SU-DHL-6 (cell line): ENCODE measurements at regions not wholly inside any gene's neighbourhood (a gene's known extent, or its start where the extent isn't known, plus 50 kb on each side); places are given as distances from the start of the nearest gene placed in this dataset.

ENCODE experiments used
- H2AFZ ChIP-seq: fragments of 200-600 bp; sonication (generic); 2 replicates; pipeline ENCODE4 v1.6.1; 2014; ENCODE audit warnings: low read depth, mild to moderate bottlenecking, moderate library complexity, mixed read lengths, antibody characterized with exemption, low read length; ENCODE audit not compliant: severe bottlenecking
- H3F3A ChIP-seq: fragments of 200-600 bp; shearing (Covaris generic); 2 replicates; pipeline ENCODE4 v1.6.0; 2016; ENCODE audit warnings: antibody characterized with exemption, mild to moderate bottlenecking; ENCODE audit not compliant: insufficient read depth
- H3K27ac ChIP-seq: fragments of 200-600 bp; sonication (generic); 2 replicates; pipeline ENCODE4 v1.5.1; 2016; ENCODE audit warnings: low read depth, mild to moderate bottlenecking, low read length, moderate library complexity, mixed read lengths
- H3K27me3 ChIP-seq: fragments of 200-600 bp; sonication (generic), shearing (Covaris generic); 2 replicates; pipeline ENCODE4 v1.6.0; 2014; ENCODE audit warnings: mild to moderate bottlenecking, low read length
- H3K36me3 ChIP-seq: fragments of 200-600 bp; sonication (generic); 2 replicates; pipeline ENCODE4 v1.6.1; 2014; ENCODE audit warnings: mild to moderate bottlenecking, low read length, mixed read lengths
- H3K4me2 ChIP-seq: fragments of 300-600, 200-600 bp; shearing (Covaris generic), sonication (generic); 2 replicates; pipeline ENCODE4 v1.6.0; 2014; ENCODE audit warnings: low read length, low read depth, mild to moderate bottlenecking; ENCODE audit not compliant: poor library complexity, severe bottlenecking
- H3K4me3 ChIP-seq: fragments of 200-600 bp; sonication (generic); 2 replicates; pipeline ENCODE4 v1.5.1; 2014; ENCODE audit warnings: antibody characterized with exemption, low read length, mild to moderate bottlenecking, mixed read lengths; ENCODE audit not compliant: insufficient read depth, poor library complexity, severe bottlenecking
- H3K79me2 ChIP-seq: fragments of 200-600 bp; sonication (generic); 2 replicates; pipeline ENCODE4 v1.6.1; 2014; ENCODE audit warnings: mild to moderate bottlenecking, low read length, moderate library complexity; ENCODE audit not compliant: insufficient read depth
- H3K9ac ChIP-seq: fragments of 200-600 bp; sonication (generic); 2 replicates; pipeline ENCODE4 v1.7.0; 2014; ENCODE audit warnings: mild to moderate bottlenecking, low read length
- H3K9me2 ChIP-seq: fragments of 200-600 bp; sonication (generic); replicated peaks from 2 replicates; pipeline ENCODE4 v1.6.1; 2014; ENCODE audit warnings: low read length; ENCODE audit not compliant: insufficient read depth
- H3K9me3 ChIP-seq: fragments of 200-600 bp; sonication (generic); 2 replicates; pipeline ENCODE4 v1.6.1; 2014; ENCODE audit warnings: low read length, mixed read lengths; ENCODE audit not compliant: insufficient read depth
- H4K20me1 ChIP-seq: fragments of 200-600 bp; sonication (generic); 2 replicates; pipeline ENCODE4 v1.6.1; 2014; ENCODE audit warnings: low read depth, mild to moderate bottlenecking, antibody characterized with exemption, low read length, moderate library complexity, mixed read lengths
- EZH2phosphoT487 ChIP-seq: fragments of 200-600 bp; sonication (generic), shearing (Covaris generic); conservative IDR thresholded peaks from 2 replicates; pipeline ENCODE4 v1.6.1; 2018; ENCODE audit warnings: mild to moderate bottlenecking, antibody characterized with exemption, low read length, moderate library complexity, mixed read lengths
- TF ChIP-seq, protein P1 (sequence below): fragments of 200-600 bp; sonication (generic); IDR thresholded peaks from one replicate; pipeline ENCODE4 v1.5.1; 2017; ENCODE audit warnings: antibody characterized with exemption, mild to moderate bottlenecking, low read length, moderate library complexity; ENCODE audit not compliant: insufficient read depth, poor library complexity, severe bottlenecking

DNA sequence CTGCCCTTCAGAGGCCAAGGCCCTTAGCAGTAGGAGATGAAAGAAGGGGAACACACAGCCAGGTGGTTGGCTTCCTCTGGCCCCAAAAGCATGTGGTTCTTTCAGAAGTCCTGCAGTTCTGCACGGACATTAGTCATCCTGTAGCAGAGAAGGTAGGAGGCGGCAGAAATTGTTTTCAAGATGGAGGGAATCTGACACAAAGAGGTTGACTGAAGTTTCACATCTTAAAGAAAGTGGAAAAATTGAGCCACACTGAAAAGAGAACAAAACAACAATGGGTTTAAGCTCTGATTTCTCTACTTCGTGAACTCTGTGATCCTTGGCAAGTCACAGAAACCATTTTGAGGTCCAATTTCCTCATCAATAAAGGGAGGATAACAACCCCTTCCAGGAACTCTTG, 125.3 kb upstream of the DNAH14 start:
- no peak overlapping the region for H3K27ac ChIP-seq
- H3F3A ChIP-seq: no peaks in the 10 kb centered on the region
- no peak overlapping the region for H2AFZ ChIP-seq
- H3K4me3 ChIP-seq: no peak overlapping the region
- H3K36me3 ChIP-seq: no peaks in the 10 kb centered on the region
- no peak for TF ChIP-seq EZH2phosphoT487
- TF ChIP-seq, protein P1, sequence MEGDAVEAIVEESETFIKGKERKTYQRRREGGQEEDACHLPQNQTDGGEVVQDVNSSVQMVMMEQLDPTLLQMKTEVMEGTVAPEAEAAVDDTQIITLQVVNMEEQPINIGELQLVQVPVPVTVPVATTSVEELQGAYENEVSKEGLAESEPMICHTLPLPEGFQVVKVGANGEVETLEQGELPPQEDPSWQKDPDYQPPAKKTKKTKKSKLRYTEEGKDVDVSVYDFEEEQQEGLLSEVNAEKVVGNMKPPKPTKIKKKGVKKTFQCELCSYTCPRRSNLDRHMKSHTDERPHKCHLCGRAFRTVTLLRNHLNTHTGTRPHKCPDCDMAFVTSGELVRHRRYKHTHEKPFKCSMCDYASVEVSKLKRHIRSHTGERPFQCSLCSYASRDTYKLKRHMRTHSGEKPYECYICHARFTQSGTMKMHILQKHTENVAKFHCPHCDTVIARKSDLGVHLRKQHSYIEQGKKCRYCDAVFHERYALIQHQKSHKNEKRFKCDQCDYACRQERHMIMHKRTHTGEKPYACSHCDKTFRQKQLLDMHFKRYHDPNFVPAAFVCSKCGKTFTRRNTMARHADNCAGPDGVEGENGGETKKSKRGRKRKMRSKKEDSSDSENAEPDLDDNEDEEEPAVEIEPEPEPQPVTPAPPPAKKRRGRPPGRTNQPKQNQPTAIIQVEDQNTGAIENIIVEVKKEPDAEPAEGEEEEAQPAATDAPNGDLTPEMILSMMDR: no peak
- no peaks in the 10 kb centered on the region for H3K9me2 ChIP-seq
- H3K9me3 ChIP-seq: no peaks in the 10 kb centered on the region
- no peaks in the 10 kb centered on the region for H3K27me3 ChIP-seq
- no peak overlapping the region for H3K9ac ChIP-seq
- no peaks in the 10 kb centered on the region for H3K79me2 ChIP-seq
- H4K20me1 ChIP-seq: no peaks in the 10 kb centered on the region
- no peak overlapping the region for H3K4me2 ChIP-seq

DNA sequence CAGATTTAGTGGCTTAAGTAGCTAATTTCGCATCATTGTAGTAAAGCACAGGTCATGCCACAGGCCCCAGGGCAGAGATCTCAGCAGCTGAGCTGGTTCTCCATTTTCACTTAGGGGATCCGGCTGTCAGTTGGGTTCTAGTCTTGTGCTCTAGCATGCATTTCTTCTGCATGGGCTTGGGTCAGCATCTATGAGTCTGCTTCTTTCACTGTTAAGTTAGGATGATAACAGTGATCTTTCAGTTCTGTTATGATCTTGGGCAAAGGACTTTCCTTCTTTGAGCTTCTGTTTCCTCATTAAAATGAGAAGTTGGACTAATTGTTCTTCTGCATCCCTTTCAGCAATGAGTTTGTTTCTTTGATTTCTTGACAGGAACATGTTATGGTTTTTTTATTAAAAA, 123.6 kb upstream of the DNAH14 start:
- no peaks in the 10 kb centered on the region for H3K9me2 ChIP-seq
- no peak overlapping the region for H2AFZ ChIP-seq
- no peaks in the 10 kb centered on the region for H3K36me3 ChIP-seq
- no peaks in the 10 kb centered on the region for H3K79me2 ChIP-seq
- no peak overlapping the region for H3K9ac ChIP-seq
- no peak overlapping the region for H3K4me2 ChIP-seq
- no peaks in the 10 kb centered on the region for H3F3A ChIP-seq
- no peak for TF ChIP-seq EZH2phosphoT487
- TF ChIP-seq, protein P1: no peak
- H3K4me3 ChIP-seq: no peak overlapping the region
- H3K9me3 ChIP-seq: no peaks in the 10 kb centered on the region
- H3K27me3 ChIP-seq: no peaks in the 10 kb centered on the region
- no peaks in the 10 kb centered on the region for H4K20me1 ChIP-seq
- H3K27ac ChIP-seq: no peak overlapping the region

DNA sequence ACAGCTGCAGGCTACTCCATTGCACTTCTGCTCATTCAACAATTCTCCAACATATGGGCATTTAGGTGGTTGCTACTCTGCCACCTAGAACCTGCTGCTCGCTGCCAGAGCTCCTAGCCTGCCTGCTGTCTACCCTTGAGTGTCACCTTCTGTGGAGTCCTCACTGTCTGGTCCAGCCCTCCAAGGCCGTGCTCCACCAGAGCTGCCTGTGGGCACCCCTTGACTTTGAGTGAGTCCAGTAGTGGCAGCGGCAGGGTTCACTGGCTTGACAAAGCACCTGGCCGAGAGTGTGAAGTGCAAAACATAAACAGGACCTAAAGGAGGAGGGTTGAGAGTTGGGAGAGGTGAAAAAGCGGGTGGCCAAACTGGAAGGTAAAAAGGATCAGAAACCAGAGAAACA, 120.3 kb upstream of the DNAH14 start:
- Histone ChIP-seq H3K27me3 (no peaks in the 10 kb centered on the region), H3K4me2 (no peak overlapping the region), H3K9ac (no peak overlapping the region), H3K79me2 (no peaks in the 10 kb centered on the region), H3K9me3 (no peaks in the 10 kb centered on the region), H2AFZ (no peak overlapping the region), H4K20me1 (no peaks in the 10 kb centered on the region), H3K9me2 (no peaks in the 10 kb centered on the region), H3F3A (no peaks in the 10 kb centered on the region), H3K36me3 (no peaks in the 10 kb centered on the region), H3K27ac (no peak overlapping the region), H3K4me3 (no peak overlapping the region)
- TF ChIP-seq, protein P1: no peak
- no peak for TF ChIP-seq EZH2phosphoT487
